ENCODE measurements at regions not wholly inside any gene's neighbourhood (a gene's known extent, or its start where the extent isn't known, plus 50 kb on each side); places are given as distances from the start of the nearest gene placed in this dataset.

DNA sequence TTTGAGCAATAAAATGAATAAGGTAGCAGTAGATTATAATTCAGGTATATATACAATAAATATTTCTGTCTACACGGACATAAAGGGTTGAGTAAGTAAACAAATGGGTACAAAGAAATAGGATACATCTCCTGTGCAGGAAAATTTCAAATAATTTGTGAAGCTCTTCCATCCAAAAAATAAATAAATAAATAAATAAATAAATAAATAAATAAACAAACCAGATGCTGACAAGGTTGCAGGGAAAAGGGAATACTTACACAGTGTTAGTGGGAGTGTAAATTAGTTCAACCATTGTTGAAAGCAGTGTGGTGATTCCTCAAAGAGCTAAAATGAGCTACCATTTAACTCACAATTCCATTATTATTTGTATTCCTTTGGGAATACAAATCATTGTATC lies 227.3 kb upstream of the CDH18 start:
- DNase-seq (ENCODE audit: low read depth, low spot score) = no peak
- Histone ChIP-seq H3K9me3 (ENCODE audit: control insufficient read depth, insufficient read depth, low read length) (no peaks in the 10 kb centered on the region), H3K4me3 (ENCODE audit: low read depth, low read length) (no peak overlapping the region), H3K27me3 (ENCODE audit: control insufficient read depth, insufficient read depth, low read length) (no peaks in the 10 kb centered on the region), H3K27ac (ENCODE audit: low read depth, low read length) (no peak overlapping the region)
- TF ChIP-seq CTCF (IDR thresholded peaks at IDR 0.05; ENCODE audit: low read depth, low read length) = no peak
- CTCF ChIA-PET = no interaction called here
- POLR2A ChIA-PET = no interaction called here

- POLR2A ChIA-PET = no interaction called here
- no peak overlapping the region for H3K27ac ChIP-seq (ENCODE audit: low read depth, low read length)
- no peaks in the 10 kb centered on the region for H3K27me3 ChIP-seq (ENCODE audit: control insufficient read depth, insufficient read depth, low read length)
- H3K4me3 ChIP-seq (ENCODE audit: low read depth, low read length) = no peak overlapping the region
- TF ChIP-seq CTCF (IDR thresholded peaks at IDR 0.05; ENCODE audit: low read depth, low read length) = no peak
- CTCF ChIA-PET = no interaction called here
- H3K9me3 ChIP-seq (ENCODE audit: control insufficient read depth, insufficient read depth, low read length) = no peaks in the 10 kb centered on the region
- no peak for DNase-seq (ENCODE audit: low read depth, low spot score)
Observed at GRCh38 chr5:20213803-20214202, 225.8 kb upstream of the CDH18 start.

GRCh38 chr5:20212701-20213100 lies 224.7 kb upstream of the CDH18 start:
- CTCF ChIA-PET = interaction anchor here (0.7 kb wide), 1 partner anchor 111 kb away, joined by 3 read pairs; no protein-coding TSS in a partner anchor
- POLR2A ChIA-PET = no interaction called here
- no peak for DNase-seq (ENCODE audit: low read depth, low spot score)

GRCh38 chr5:20166456-20166855 lies 178.5 kb upstream of the CDH18 start:
- no peak overlapping the region for H3K4me3 ChIP-seq (ENCODE audit: low read depth, low read length)
- CTCF ChIA-PET = no interaction called here
- no peak for DNase-seq (ENCODE audit: low read depth, low spot score)
- no peak for TF ChIP-seq CTCF (IDR thresholded peaks at IDR 0.05; ENCODE audit: low read depth, low read length)
- POLR2A ChIA-PET = no interaction called here
- H3K27me3 ChIP-seq (ENCODE audit: control insufficient read depth, insufficient read depth, low read length) = no peaks in the 10 kb centered on the region
- H3K27ac ChIP-seq (ENCODE audit: low read depth, low read length) = no peak overlapping the region
- no peaks in the 10 kb centered on the region for H3K9me3 ChIP-seq (ENCODE audit: control insufficient read depth, insufficient read depth, low read length)

More at GRCh38 chr5:20212701-20213100, 224.7 kb upstream of the CDH18 start:
- TF ChIP-seq CTCF (IDR thresholded peaks at IDR 0.05; ENCODE audit: low read depth, low read length) = no peak
- H3K27ac ChIP-seq (ENCODE audit: low read depth, low read length) = no peak overlapping the region
- no peak overlapping the region for H3K4me3 ChIP-seq (ENCODE audit: low read depth, low read length)
- H3K9me3 ChIP-seq (ENCODE audit: control insufficient read depth, insufficient read depth, low read length) = no peaks in the 10 kb centered on the region
- no peaks in the 10 kb centered on the region for H3K27me3 ChIP-seq (ENCODE audit: control insufficient read depth, insufficient read depth, low read length)

DNA sequence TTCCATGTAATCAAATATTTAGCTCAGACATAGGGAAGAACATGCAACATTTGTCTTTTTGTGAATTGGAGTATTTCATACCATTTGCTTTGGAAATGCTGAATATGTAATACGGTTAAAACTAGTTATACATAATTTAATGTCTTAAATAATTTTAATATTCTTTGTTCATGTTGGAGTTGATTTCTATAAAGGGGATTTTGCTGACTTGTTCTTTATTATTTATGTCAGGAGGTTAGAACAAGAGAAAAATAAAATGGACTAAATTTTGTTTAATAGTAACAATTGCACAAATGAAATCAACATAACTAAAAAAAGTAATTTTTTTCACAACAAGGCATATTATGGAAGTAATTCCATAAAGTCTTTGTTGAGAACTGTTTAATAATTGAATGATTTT lies 170.0 kb upstream of the CDH18 start:
- CTCF ChIA-PET = no interaction called here
- H3K27ac ChIP-seq (ENCODE audit: low read depth, low read length) = no peak overlapping the region
- no peaks in the 10 kb centered on the region for H3K9me3 ChIP-seq (ENCODE audit: control insufficient read depth, insufficient read depth, low read length)
- DNase-seq (ENCODE audit: low read depth, low spot score) = no peak
- H3K27me3 ChIP-seq (ENCODE audit: control insufficient read depth, insufficient read depth, low read length) = no peaks in the 10 kb centered on the region
- POLR2A ChIA-PET = no interaction called here
- no peak for TF ChIP-seq CTCF (IDR thresholded peaks at IDR 0.05; ENCODE audit: low read depth, low read length)
- H3K4me3 ChIP-seq (ENCODE audit: low read depth, low read length) = no peak overlapping the region

Measured in AG04450 (cell line).